Vagina (tissue), 2 donors: ENCODE measurements at regions not wholly inside any gene's neighbourhood (a gene's known extent, or its start where the extent isn't known, plus 50 kb on each side); places are given as distances from the start of the nearest gene placed in this dataset.

Source experiments
- CTCF ChIP-seq, 3 experiments: fragments of 450-650 bp in 2 of 3; fragments of 200-600 bp in 1 of 3; sonication (generic) in 1 of 3; IDR thresholded peaks; one replicate each; pipeline ENCODE4 v1.5.1; 2017 to 2019; ENCODE audit warnings: antibody characterized with exemption in 3 of 3, mild to moderate bottlenecking in 2 of 3, moderate library complexity in 2 of 3
- POLR2A ChIP-seq, 2 donors: fragments of 450-650 bp; IDR thresholded peaks; one replicate each; pipeline ENCODE4 v1.6.1; 2017; ENCODE audit warnings: antibody characterized with exemption in 2 of 2, mild to moderate bottlenecking in 2 of 2, moderate library complexity in 2 of 2
- POLR2AphosphoS5 ChIP-seq, 2 donors: sonication (generic); formaldehyde crosslinking; IDR thresholded peaks; one replicate each; pipeline ENCODE4 v1.9.0; 2017; ENCODE audit warnings: antibody characterized with exemption in 2 of 2, mild to moderate bottlenecking in 2 of 2, low read depth in 1 of 2; ENCODE audit not compliant: insufficient read depth in 1 of 2

GRCh38 chr6:56888687-56889086 lies 66.2 kb upstream of the BEND6 start:
- TF ChIP-seq POLR2A (IDR thresholded peaks at IDR 0.05) (no peak), CTCF (IDR thresholded peaks at IDR 0.05) (no peak), POLR2AphosphoS5 (IDR thresholded peaks at IDR 0.05; ENCODE audit: insufficient read depth in 1 of 2, low read depth in 1 of 2) (no peak)
